Peyer's patch (tissue), 4 donors: ENCODE measurements at regions not wholly inside any gene's neighbourhood (a gene's known extent, or its start where the extent isn't known, plus 50 kb on each side); places are given as distances from the start of the nearest gene placed in this dataset.

Experiments used
- POLR2A ChIP-seq, 2 donors: fragments of 450-650 bp; IDR thresholded peaks; one replicate each; pipeline ENCODE4 v1.5.1; 2017; ENCODE audit warnings: antibody characterized with exemption in 2 of 2, mild to moderate bottlenecking in 2 of 2, moderate library complexity in 2 of 2
- TF ChIP-seq, protein P1 (sequence below), 6 experiments: fragments of 450-650 bp in 4 of 6; fragments of 200-600 bp in 2 of 6; sonication (generic) in 1 of 6; IDR thresholded peaks; one replicate each; pipeline ENCODE4 v1.5.1; 2017 to 2019; ENCODE audit warnings: antibody characterized with exemption in 6 of 6, mild to moderate bottlenecking in 3 of 6, moderate library complexity in 1 of 6

DNA sequence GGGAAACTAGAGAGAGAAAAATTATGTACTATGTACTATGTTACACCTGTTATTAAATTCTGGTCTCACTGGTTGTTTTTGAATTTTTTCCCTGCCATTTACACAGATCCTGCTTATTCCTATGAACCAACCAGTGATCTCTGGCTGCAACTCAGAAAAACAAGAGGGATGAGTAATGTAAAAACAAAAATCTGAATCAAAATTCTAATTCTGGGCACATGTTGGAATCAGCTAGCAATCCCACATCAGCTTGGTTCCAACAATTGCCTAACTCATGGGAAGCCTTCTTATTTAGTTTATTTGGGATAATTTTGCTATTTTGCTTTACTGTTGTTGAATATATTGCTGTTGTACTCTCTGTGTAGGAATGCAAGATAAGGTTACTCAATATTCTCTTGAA, 78.3 kb downstream of the PLK2 start:
- TF ChIP-seq, protein P1, sequence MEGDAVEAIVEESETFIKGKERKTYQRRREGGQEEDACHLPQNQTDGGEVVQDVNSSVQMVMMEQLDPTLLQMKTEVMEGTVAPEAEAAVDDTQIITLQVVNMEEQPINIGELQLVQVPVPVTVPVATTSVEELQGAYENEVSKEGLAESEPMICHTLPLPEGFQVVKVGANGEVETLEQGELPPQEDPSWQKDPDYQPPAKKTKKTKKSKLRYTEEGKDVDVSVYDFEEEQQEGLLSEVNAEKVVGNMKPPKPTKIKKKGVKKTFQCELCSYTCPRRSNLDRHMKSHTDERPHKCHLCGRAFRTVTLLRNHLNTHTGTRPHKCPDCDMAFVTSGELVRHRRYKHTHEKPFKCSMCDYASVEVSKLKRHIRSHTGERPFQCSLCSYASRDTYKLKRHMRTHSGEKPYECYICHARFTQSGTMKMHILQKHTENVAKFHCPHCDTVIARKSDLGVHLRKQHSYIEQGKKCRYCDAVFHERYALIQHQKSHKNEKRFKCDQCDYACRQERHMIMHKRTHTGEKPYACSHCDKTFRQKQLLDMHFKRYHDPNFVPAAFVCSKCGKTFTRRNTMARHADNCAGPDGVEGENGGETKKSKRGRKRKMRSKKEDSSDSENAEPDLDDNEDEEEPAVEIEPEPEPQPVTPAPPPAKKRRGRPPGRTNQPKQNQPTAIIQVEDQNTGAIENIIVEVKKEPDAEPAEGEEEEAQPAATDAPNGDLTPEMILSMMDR (IDR thresholded peaks at IDR 0.05), result no peak
- TF ChIP-seq POLR2A (IDR thresholded peaks at IDR 0.05), result no peak
